Progenitor cell of endocrine pancreas (in vitro differentiated cells): ENCODE measurements at regions not wholly inside any gene's neighbourhood (a gene's known extent, or its start where the extent isn't known, plus 50 kb on each side); places are given as distances from the start of the nearest gene placed in this dataset.

ENCODE experiments used
- DNase-seq: peaks from one replicate; pipeline ENCODE4 v3.0.0; 2021; ENCODE audit warnings: low spot score; ENCODE audit not compliant: unreplicated experiment
- H3K27ac Mint-ChIP-seq: 2 replicates; pipeline ENCODE4 v1.8.0; 2021; ENCODE audit warnings: mild to moderate bottlenecking, moderate library complexity, mixed read lengths
- H3K27me3 Mint-ChIP-seq: 2 replicates; pipeline ENCODE4 v1.8.0; 2021; ENCODE audit warnings: mixed read lengths
- H3K36me3 Mint-ChIP-seq: 2 replicates; pipeline ENCODE4 v1.8.0; 2022; ENCODE audit warnings: mixed read lengths; ENCODE audit not compliant: insufficient read depth
- H3K4me1 Mint-ChIP-seq: 2 replicates; pipeline ENCODE4 v1.8.0; 2021; ENCODE audit warnings: low read depth, mixed read lengths
- H3K4me3 Mint-ChIP-seq: 2 replicates; pipeline ENCODE4 v1.8.0; 2021; ENCODE audit warnings: low read depth, mild to moderate bottlenecking, moderate library complexity, mixed read lengths
- H3K9me3 Mint-ChIP-seq: 2 replicates; pipeline ENCODE4 v1.8.0; 2021; ENCODE audit warnings: low read depth, mixed read lengths
- CTCF ChIP-seq: fragments of 200-600 bp; sonication (generic); IDR thresholded peaks from one replicate; pipeline ENCODE4 v1.5.0; 2021; ENCODE audit warnings: antibody characterized with exemption, mild to moderate bottlenecking; ENCODE audit not compliant: unreplicated experiment

GRCh38 chr9:96117398-96118080, 184.4 kb downstream of the HSD17B3 start:
- H3K4me3 Mint-ChIP-seq = no peak overlapping the region
- peaks cover 21% of the 10 kb centered on the region for H3K9me3 Mint-ChIP-seq
- H3K4me1 Mint-ChIP-seq = peaks cover 18% of the 10 kb centered on the region
- H3K36me3 Mint-ChIP-seq = peaks cover 2% of the 10 kb centered on the region
- no peak for TF ChIP-seq CTCF
- H3K27ac Mint-ChIP-seq = peak overlapping the region; percentile 88
- no peaks in the 10 kb centered on the region for H3K27me3 Mint-ChIP-seq
- no peak for DNase-seq

GRCh38 chr9:96116275-96117064, 185.5 kb downstream of the HSD17B3 start:
- Mint-ChIP-seq H3K4me3 (peak overlapping the region; percentile 58), H3K4me1 (peaks cover 18% of the 10 kb centered on the region), H3K36me3 (peaks cover 2% of the 10 kb centered on the region), H3K27ac (peak overlapping the region; percentile 97), H3K27me3 (no peaks in the 10 kb centered on the region), H3K9me3 (peaks cover 18% of the 10 kb centered on the region)
- TF ChIP-seq CTCF = no peak
- DNase-seq = no peak

DNA sequence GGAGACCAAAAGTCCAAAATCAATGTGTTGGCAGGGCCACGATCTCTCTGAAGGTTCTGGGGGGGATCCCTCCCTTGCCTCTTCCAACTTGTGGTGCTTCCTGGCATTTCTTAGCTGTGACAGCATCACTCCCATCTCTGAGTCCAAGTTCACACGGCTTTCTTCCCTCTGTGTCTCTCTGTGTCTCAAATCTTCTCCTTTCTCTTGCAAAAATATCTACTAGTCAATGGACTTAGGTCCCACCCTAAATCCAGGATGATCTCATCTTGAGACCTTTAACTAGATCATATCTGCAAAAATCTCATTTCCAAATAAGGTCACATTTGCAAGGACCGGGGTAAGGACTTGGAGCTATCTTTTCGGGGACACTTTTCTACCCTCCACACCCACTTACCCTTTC, 186.1 kb downstream of the HSD17B3 start:
- Mint-ChIP-seq H3K27ac (peak overlapping the region; percentile 97), H3K36me3 (peaks cover 2% of the 10 kb centered on the region), H3K9me3 (peaks cover 18% of the 10 kb centered on the region), H3K4me1 (peaks cover 19% of the 10 kb centered on the region), H3K4me3 (peak overlapping the region; percentile 58), H3K27me3 (peaks cover 4% of the 10 kb centered on the region)
- no peak for TF ChIP-seq CTCF
- DNase-seq = no peak

DNA sequence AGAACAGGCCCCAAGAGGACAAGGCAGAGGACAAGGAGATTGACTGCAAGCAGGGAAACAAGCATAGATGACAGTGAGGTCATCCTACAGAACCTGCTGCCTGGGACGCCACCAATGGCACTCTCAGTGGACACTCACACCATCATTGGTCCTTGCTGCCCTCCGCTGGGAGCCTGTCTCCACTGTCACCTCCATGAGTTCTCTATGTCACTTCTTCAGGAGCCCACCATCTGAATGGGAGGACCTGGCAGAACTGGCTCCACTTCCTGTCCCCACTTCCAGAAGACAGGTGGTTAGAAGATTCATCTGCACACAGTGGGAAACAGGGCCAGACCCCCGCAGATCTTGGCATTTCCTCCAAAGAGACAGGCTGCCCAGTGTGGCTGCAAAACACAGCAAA, 188.9 kb downstream of the HSD17B3 start:
- Mint-ChIP-seq H3K27ac (no peak overlapping the region), H3K36me3 (peaks cover 2% of the 10 kb centered on the region), H3K27me3 (peaks cover 5% of the 10 kb centered on the region), H3K4me3 (no peak overlapping the region), H3K4me1 (peaks cover 19% of the 10 kb centered on the region), H3K9me3 (peaks cover 6% of the 10 kb centered on the region)
- DNase-seq = no peak
- no peak for TF ChIP-seq CTCF

DNA sequence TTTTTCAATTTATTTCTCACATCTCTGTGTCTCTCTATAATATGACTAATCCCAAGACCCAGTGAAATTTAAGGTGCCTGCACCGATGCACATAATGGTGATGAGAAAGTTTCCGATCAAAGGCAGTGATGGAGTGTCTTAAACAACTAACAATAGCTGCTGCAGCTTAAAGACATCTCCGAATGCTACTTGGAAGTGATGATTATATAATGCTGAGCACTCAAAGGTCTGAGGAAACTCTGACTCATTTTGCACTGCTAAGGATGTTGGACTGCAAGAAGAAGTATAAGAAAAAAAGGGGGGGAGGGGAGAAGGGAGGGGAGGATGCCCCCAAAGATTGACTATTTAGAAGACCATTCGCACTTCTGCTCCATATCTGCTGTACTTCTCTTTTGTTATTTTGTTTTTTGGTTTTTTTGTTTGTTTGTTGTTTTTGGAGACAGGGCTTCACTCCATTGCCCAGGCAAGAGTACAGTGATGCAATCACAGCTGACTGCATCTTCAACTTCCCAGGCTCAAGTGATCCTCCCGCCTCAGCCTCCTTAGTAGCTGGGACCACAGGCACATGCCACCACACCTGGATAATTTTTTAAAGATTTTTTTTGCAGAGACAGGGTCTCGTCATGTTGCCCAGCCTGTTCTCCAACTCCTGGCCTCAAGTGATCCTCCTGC, 192.2 kb downstream of the HSD17B3 start:
- Mint-ChIP-seq H3K4me1 (peaks cover 1% of the 10 kb centered on the region), H3K27ac (no peak overlapping the region), H3K36me3 (peaks cover 4% of the 10 kb centered on the region), H3K4me3 (no peak overlapping the region), H3K9me3 (peaks cover 10% of the 10 kb centered on the region), H3K27me3 (peaks cover 5% of the 10 kb centered on the region)
- no peak for TF ChIP-seq CTCF
- DNase-seq = no peak
